H1 (cell line): ENCODE measurements at regions not wholly inside any gene's neighbourhood (a gene's known extent, or its start where the extent isn't known, plus 50 kb on each side); places are given as distances from the start of the nearest gene placed in this dataset.

ENCODE experiments used
- CEBPB ChIP-seq: IDR thresholded peaks from 2 replicates; pipeline ENCODE4 v1.6.1; 2012; ENCODE audit warnings: low read depth, low read length
- CHD2 ChIP-seq: IDR thresholded peaks from 2 replicates; pipeline ENCODE4 v1.6.1; 2012; ENCODE audit warnings: low read length, improper control_type of control experiment
- JUN ChIP-seq: IDR thresholded peaks from 2 replicates; pipeline ENCODE4 v1.6.1; 2011; ENCODE audit warnings: low read depth, mild to moderate bottlenecking, improper control_type of control experiment, low read length
- KDM1A ChIP-seq: fragments of 200-600, 300-600 bp; sonication (generic); IDR thresholded peaks from 2 replicates; pipeline ENCODE4 v1.7.1; 2016; ENCODE audit warnings: mild to moderate bottlenecking, low read length, borderline replicate concordance
- POLR2A ChIP-seq, 2 experiments: IDR thresholded peaks; 1 replicate in 1 of 2; 2 replicates in 1 of 2; pipeline ENCODE4 v1.6.1; 2011; ENCODE audit warnings: low read depth in 2 of 2, low read length in 2 of 2, mild to moderate bottlenecking in 2 of 2; ENCODE audit errors: control extremely low read depth in 1 of 2
- SP2 ChIP-seq: IDR thresholded peaks from 2 replicates; pipeline ENCODE4 v1.6.1; 2012; ENCODE audit warnings: mild to moderate bottlenecking, low read length, inconsistent platforms
- TF ChIP-seq, protein P1 (sequence below), 3 experiments: IDR thresholded peaks; 1 replicate in 2 of 3; 2 replicates in 1 of 3; pipeline versions ENCODE4 v1.5.1 to v1.6.1; 2011; ENCODE audit warnings: low read length in 3 of 3, mild to moderate bottlenecking in 3 of 3, inconsistent platforms in 2 of 3, low read depth in 1 of 3, moderate library complexity in 1 of 3; ENCODE audit not compliant: insufficient read depth in 1 of 3; ENCODE audit errors: control extremely low read depth in 1 of 3
- TF ChIP-seq, protein P2 (sequence below): IDR thresholded peaks from 2 replicates; pipeline ENCODE4 v1.6.1; 2012; ENCODE audit warnings: inconsistent platforms

DNA sequence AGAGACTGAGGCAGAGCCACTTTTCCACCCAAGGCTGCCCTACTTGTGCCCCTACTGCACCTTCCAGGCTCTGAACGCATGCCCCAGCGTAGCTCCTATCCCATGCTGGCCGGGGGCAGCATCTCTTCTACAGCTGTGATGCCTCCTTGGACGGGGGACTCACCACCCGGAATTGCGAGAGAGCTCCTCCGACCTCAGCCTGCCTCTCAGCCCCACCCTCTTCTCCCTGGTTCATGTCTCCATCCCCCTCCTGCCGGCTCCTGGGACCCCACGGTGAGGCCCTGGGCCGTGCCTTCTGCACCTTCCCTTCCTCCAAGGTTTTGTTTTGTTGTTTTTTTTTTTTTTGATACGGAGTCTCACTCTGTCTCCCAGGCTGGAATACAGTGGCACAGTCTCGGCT is 112.4 kb downstream of the MICALL2 start:
- TF ChIP-seq, protein P1, sequence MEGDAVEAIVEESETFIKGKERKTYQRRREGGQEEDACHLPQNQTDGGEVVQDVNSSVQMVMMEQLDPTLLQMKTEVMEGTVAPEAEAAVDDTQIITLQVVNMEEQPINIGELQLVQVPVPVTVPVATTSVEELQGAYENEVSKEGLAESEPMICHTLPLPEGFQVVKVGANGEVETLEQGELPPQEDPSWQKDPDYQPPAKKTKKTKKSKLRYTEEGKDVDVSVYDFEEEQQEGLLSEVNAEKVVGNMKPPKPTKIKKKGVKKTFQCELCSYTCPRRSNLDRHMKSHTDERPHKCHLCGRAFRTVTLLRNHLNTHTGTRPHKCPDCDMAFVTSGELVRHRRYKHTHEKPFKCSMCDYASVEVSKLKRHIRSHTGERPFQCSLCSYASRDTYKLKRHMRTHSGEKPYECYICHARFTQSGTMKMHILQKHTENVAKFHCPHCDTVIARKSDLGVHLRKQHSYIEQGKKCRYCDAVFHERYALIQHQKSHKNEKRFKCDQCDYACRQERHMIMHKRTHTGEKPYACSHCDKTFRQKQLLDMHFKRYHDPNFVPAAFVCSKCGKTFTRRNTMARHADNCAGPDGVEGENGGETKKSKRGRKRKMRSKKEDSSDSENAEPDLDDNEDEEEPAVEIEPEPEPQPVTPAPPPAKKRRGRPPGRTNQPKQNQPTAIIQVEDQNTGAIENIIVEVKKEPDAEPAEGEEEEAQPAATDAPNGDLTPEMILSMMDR (IDR thresholded peaks at IDR 0.05; ENCODE audit: control extremely low read depth in 1 of 3, insufficient read depth in 1 of 3, low read depth in 1 of 3, low read length in 3 of 3), result no peak
- no peak for TF ChIP-seq CHD2
- TF ChIP-seq, protein P2, sequence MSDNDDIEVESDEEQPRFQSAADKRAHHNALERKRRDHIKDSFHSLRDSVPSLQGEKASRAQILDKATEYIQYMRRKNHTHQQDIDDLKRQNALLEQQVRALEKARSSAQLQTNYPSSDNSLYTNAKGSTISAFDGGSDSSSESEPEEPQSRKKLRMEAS, result no peak
- no peak for TF ChIP-seq KDM1A
- no peak for TF ChIP-seq JUN
- TF ChIP-seq POLR2A (IDR thresholded peaks at IDR 0.05; ENCODE audit: control extremely low read depth in 1 of 2, low read depth in 2 of 2, low read length in 2 of 2), result no peak
- no peak for TF ChIP-seq CEBPB
- TF ChIP-seq SP2, result no peak
